H1 (cell line): ENCODE measurements at regions not wholly inside any gene's neighbourhood (a gene's known extent, or its start where the extent isn't known, plus 50 kb on each side); places are given as distances from the start of the nearest gene placed in this dataset.

ENCODE experiments used
- CTCF ChIA-PET: fragments of 300-600 bp; sonication (Branson Sonifier 250); formaldehyde crosslinking; loops from one replicate; lab custom pipeline; 2021; ENCODE audit not compliant: partially characterized antibody; lab: Charles Lee
- POLR2A ChIA-PET: fragments of 300-600 bp; sonication (Branson Sonifier 250); formaldehyde crosslinking; loops from one replicate; lab custom pipeline; 2021; ENCODE audit warnings: inconsistent platforms; ENCODE audit not compliant: partially characterized antibody; lab: Charles Lee
- DNase-seq, 2 experiments: peaks; one replicate each; pipeline versions ENCODE4 v3.0.0 to v3.0.0-alpha.2; 2010 to 2022; ENCODE audit warnings: low spot score in 2 of 2, low read depth in 1 of 2, mixed read lengths in 1 of 2
- FAIRE-seq: peaks from 2 replicates; lab custom pipeline; 2011; peaks lifted over from hg19 to GRCh38; lab: Jason Lieb, UNC
- H2AFZ ChIP-seq: 2 replicates; pipeline ENCODE4 v1.8.1; 2012; ENCODE audit warnings: low read length, inconsistent platforms
- H2AK5ac ChIP-seq: 2 replicates; pipeline ENCODE4 v1.6.1; 2013; ENCODE audit warnings: low read depth, low read length
- H2BK120ac ChIP-seq: replicated peaks from 2 replicates; pipeline ENCODE3; 2013; ENCODE audit warnings: low read depth, low read length, inconsistent platforms
- H2BK12ac ChIP-seq: 2 replicates; pipeline ENCODE4 v1.6.1; 2013; ENCODE audit warnings: low read depth, low read length
- H2BK15ac ChIP-seq: 2 replicates; pipeline ENCODE4 v1.6.1; 2013; ENCODE audit warnings: low read length
- H2BK20ac ChIP-seq: 2 replicates; pipeline ENCODE4 v1.6.1; 2013; ENCODE audit warnings: low read length
- H2BK5ac ChIP-seq: 2 replicates; pipeline ENCODE4 v1.6.1; 2013; ENCODE audit warnings: low read depth, low read length
- H3K14ac ChIP-seq: 2 replicates; pipeline ENCODE4 v1.6.1; 2013; ENCODE audit warnings: inconsistent platforms; ENCODE audit not compliant: insufficient read length
- H3K18ac ChIP-seq: 2 replicates; pipeline ENCODE4 v1.6.1; 2013; ENCODE audit warnings: low read length; ENCODE audit errors: extremely low read depth
- H3K23ac ChIP-seq: 2 replicates; pipeline ENCODE4 v1.6.1; 2013; ENCODE audit warnings: inconsistent platforms; ENCODE audit not compliant: insufficient read length
- H3K23me2 ChIP-seq: 2 replicates; pipeline ENCODE4 v1.6.1; 2013; ENCODE audit warnings: low read depth, low read length
- H3K27ac ChIP-seq: 2 replicates; pipeline ENCODE4 v1.6.1; 2011; ENCODE audit warnings: low read depth, low read length, inconsistent platforms
- H3K27me3 ChIP-seq, 4 experiments: replicated peaks in 1 of 4; 1 replicate in 1 of 4; 2 replicates in 3 of 4; pipeline versions ENCODE4 v1.6.1 to v1.8.1; 2011 to 2013; ENCODE audit warnings: low read length in 3 of 4, mild to moderate bottlenecking in 3 of 4, inconsistent platforms in 2 of 4, mixed read lengths in 2 of 4, moderate library complexity in 1 of 4; ENCODE audit not compliant: control insufficient read depth in 3 of 4, insufficient read depth in 3 of 4; ENCODE audit errors: extremely low read depth in 1 of 4
- H3K36me3 ChIP-seq, 4 experiments: 2 replicates each; pipeline versions ENCODE4 v1.6.1 to v1.8.1; 2011 to 2013; ENCODE audit warnings: mild to moderate bottlenecking in 4 of 4, low read length in 3 of 4, moderate library complexity in 2 of 4, control low read depth in 1 of 4, inconsistent platforms in 1 of 4; ENCODE audit not compliant: insufficient read depth in 4 of 4, control insufficient read depth in 2 of 4
- H3K4ac ChIP-seq: replicated peaks from 2 replicates; pipeline ENCODE3; 2013; ENCODE audit warnings: low read length, low read depth, mixed read lengths, inconsistent platforms; ENCODE audit not compliant: insufficient read length
- H3K4me1 ChIP-seq, 4 experiments: replicated peaks in 1 of 4; 1 replicate in 1 of 4; 2 replicates in 3 of 4; pipeline versions ENCODE4 v1.6.1 to v1.8.1; 2011 to 2013; ENCODE audit warnings: low read length in 3 of 4, inconsistent platforms in 2 of 4, mixed read lengths in 1 of 4; ENCODE audit not compliant: insufficient read depth in 4 of 4, control insufficient read depth in 3 of 4
- H3K4me2 ChIP-seq, 2 experiments: 2 replicates each; pipeline versions ENCODE4 v1.6.1 to v1.8.1; 2011 to 2013; ENCODE audit warnings: low read depth in 2 of 2, low read length in 2 of 2, control low read depth in 1 of 2, inconsistent platforms in 1 of 2, mild to moderate bottlenecking in 1 of 2; ENCODE audit not compliant: insufficient read depth in 1 of 2
- H3K4me3 ChIP-seq, 4 experiments: fragments of 200-600, 300-600 bp in 1 of 4; sonication (generic), shearing (Covaris generic), sonication (Bioruptor Twin) in 1 of 4; 2 replicates each; pipeline versions ENCODE4 v1.5.1 to v1.8.1; 2011 to 2016; ENCODE audit warnings: low read length in 4 of 4, low read depth in 3 of 4, control low read depth in 2 of 4, inconsistent platforms in 2 of 4, mild to moderate bottlenecking in 2 of 4, mixed read lengths in 1 of 4, moderate library complexity in 1 of 4; ENCODE audit not compliant: insufficient read depth in 2 of 4; ENCODE audit errors: extremely low read depth in 1 of 4
- H3K56ac ChIP-seq: replicated peaks from 2 replicates; pipeline ENCODE3; 2013; ENCODE audit warnings: low read depth, mild to moderate bottlenecking, mixed read lengths, low read length, inconsistent platforms; ENCODE audit not compliant: insufficient read length
- H3K79me1 ChIP-seq: 2 replicates; pipeline ENCODE4 v1.6.1; 2013; ENCODE audit warnings: low read depth, low read length, control low read depth
- H3K79me2 ChIP-seq, 2 experiments: 2 replicates each; pipeline versions ENCODE4 v1.6.1 to v1.8.1; 2012 to 2013; ENCODE audit warnings: low read length in 2 of 2, mild to moderate bottlenecking in 2 of 2, inconsistent platforms in 1 of 2; ENCODE audit not compliant: insufficient read depth in 2 of 2, control insufficient read depth in 1 of 2
- H3K9ac ChIP-seq, 4 experiments: replicated peaks in 1 of 4; 1 replicate in 1 of 4; 2 replicates in 3 of 4; pipeline versions ENCODE4 v1.6.1 to v1.8.1; 2011 to 2013; ENCODE audit warnings: low read depth in 3 of 4, low read length in 3 of 4, control low read depth in 2 of 4, mild to moderate bottlenecking in 2 of 4, moderate library complexity in 2 of 4, inconsistent platforms in 1 of 4; ENCODE audit errors: extremely low read depth in 1 of 4
- H3K9me3 ChIP-seq, 2 experiments: 2 replicates each; pipeline versions ENCODE4 v1.6.1 to v1.8.1; 2012 to 2013; ENCODE audit warnings: mild to moderate bottlenecking in 2 of 2, moderate library complexity in 2 of 2, control low read depth in 1 of 2, inconsistent platforms in 1 of 2, low read depth in 1 of 2, low read length in 1 of 2, mixed read lengths in 1 of 2; ENCODE audit not compliant: insufficient read depth in 2 of 2
- H4K20me1 ChIP-seq, 2 experiments: replicated peaks in 1 of 2; 2 replicates each; pipeline versions ENCODE3 to v1.8.1; 2011 to 2013; ENCODE audit warnings: inconsistent platforms in 2 of 2, low read length in 2 of 2, mild to moderate bottlenecking in 1 of 2; ENCODE audit not compliant: insufficient read depth in 2 of 2, control insufficient read depth in 1 of 2
- H4K5ac ChIP-seq: 2 replicates; pipeline ENCODE4 v1.6.1; 2013; ENCODE audit warnings: low read length, low read depth, mixed read lengths, inconsistent platforms; ENCODE audit not compliant: insufficient read length
- H4K8ac ChIP-seq: 2 replicates; pipeline ENCODE4 v1.8.0; 2013; ENCODE audit warnings: mild to moderate bottlenecking, moderate library complexity, low read length, inconsistent platforms; ENCODE audit not compliant: insufficient read depth; ENCODE audit errors: extremely low read depth
- H4K91ac ChIP-seq: replicated peaks from 2 replicates; pipeline ENCODE3; 2013; ENCODE audit warnings: low read length, mixed read lengths, inconsistent platforms; ENCODE audit not compliant: insufficient read length
- YY1 ChIP-seq: IDR thresholded peaks from 2 replicates; pipeline ENCODE4 v1.6.1; 2011; ENCODE audit warnings: low read depth, mild to moderate bottlenecking, low read length
- WGBS, 2 experiments: shearing (Covaris generic) in 1 of 2; methylation state at CpG; one replicate each; pipeline versions ENCODE4 v1.1.6 to v1.1.7; 2013 to 2015; ENCODE audit warnings: low lambda C conversion rate in 2 of 2, mixed read lengths in 2 of 2, inconsistent platforms in 1 of 2, low coverage in 1 of 2, missing lambda C conversion rate in 1 of 2; ENCODE audit not compliant: insufficient replicate concordance in 2 of 2, insufficient coverage in 1 of 2, insufficient read length in 1 of 2; ENCODE audit errors: extremely low coverage in 1 of 2, missing lambda C conversion rate in 1 of 2; 5-methylcytosine and 5-hydroxymethylcytosine counted together

DNA sequence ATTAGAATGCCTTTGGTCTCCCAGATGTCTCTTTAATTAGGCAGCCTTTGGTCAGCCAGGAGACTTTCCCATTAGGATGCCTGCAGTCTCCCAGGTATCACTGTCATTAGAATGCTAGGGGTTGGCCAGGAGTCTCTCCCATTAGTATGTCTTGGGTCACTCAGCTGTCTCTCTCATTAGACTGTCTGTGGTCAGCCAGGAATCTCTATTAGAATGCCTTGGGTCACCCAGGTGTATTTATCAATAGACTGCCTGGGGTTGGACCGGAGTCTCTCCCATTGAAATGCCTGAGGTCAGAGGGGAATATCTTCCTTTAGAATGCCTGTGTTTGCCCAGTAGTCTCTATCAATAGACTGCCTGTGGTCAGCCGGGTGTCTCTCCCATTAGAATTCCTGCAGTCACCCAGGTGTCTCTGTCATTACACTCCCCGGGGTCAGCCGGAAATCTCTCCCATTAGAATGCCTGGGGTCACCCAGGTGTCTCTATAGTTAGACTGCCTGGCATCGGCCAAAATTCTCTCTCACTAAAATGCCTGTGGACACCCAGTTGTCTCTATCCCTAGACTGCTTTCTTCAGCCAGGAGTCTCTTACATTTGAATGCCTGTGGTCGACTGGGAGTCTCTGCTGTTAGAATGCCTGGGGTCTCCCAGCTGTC is 1460.3 kb downstream of the UQCRFS1 start:
- no peak overlapping the region for H3K56ac ChIP-seq
- no peaks in the 10 kb centered on the region for H3K36me3 ChIP-seq
- no peak overlapping the region for H3K14ac ChIP-seq
- peaks cover 2 to 3% of the 10 kb centered on the region in 2 experiments for H4K20me1 ChIP-seq
- no peak overlapping the region for H3K9ac ChIP-seq
- no peak overlapping the region for H2AFZ ChIP-seq
- no peak overlapping the region for H2BK15ac ChIP-seq
- H3K9me3 ChIP-seq: no peaks in the 10 kb centered on the region
- H3K4me1 ChIP-seq: no peaks in the 10 kb centered on the region; a peak in 1 of 7 replicates
- no peak overlapping the region for H2BK120ac ChIP-seq
- H3K4me2 ChIP-seq: no peak overlapping the region
- peaks cover 2 to 71% (median 29%) of the 10 kb centered on the region in 4 experiments for H3K27me3 ChIP-seq
- no peak overlapping the region for H4K91ac ChIP-seq
- H2AK5ac ChIP-seq: no peak overlapping the region
- no peak overlapping the region for H3K4me3 ChIP-seq
- H3K23me2 ChIP-seq: no peaks in the 10 kb centered on the region
- H3K27ac ChIP-seq: no peak overlapping the region
- FAIRE-seq: no peak
- no peak overlapping the region for H2BK20ac ChIP-seq
- H3K79me2 ChIP-seq: no peaks in the 10 kb centered on the region
- no peak overlapping the region for H3K18ac ChIP-seq
- H4K5ac ChIP-seq: no peak overlapping the region
- H2BK5ac ChIP-seq: no peak overlapping the region
- H4K8ac ChIP-seq: no peak overlapping the region
- no peak overlapping the region for H3K4ac ChIP-seq
- no peaks in the 10 kb centered on the region for H3K79me1 ChIP-seq
- CTCF ChIA-PET: no interaction called here
- POLR2A ChIA-PET: no interaction called here
- no peak overlapping the region for H3K23ac ChIP-seq
- no peak overlapping the region for H2BK12ac ChIP-seq
- no peak for TF ChIP-seq YY1
- 83% methylated on average over 6 of the region's 6 CpGs; no CpG with 5 or more reads in 1 of the 2 experiments for whole genome bisulfite sequencing, 2 experiments
- no peak for DNase-seq
